ENCODE measurements at regions not wholly inside any gene's neighbourhood (a gene's known extent, or its start where the extent isn't known, plus 50 kb on each side); places are given as distances from the start of the nearest gene placed in this dataset.

- TF ChIP-seq CTCF (IDR thresholded peaks at IDR 0.05; ENCODE audit: low read depth, low read length) (no peak), EZH2phosphoT487 (IDR thresholded peaks at IDR 0.05; ENCODE audit: low read depth) (no peak)
Observed at GRCh38 chr3:153856932-153857331, 264.3 kb upstream of the ARHGEF26 start.
